ENCODE measurements at regions not wholly inside any gene's neighbourhood (a gene's known extent, or its start where the extent isn't known, plus 50 kb on each side); places are given as distances from the start of the nearest gene placed in this dataset.

DNA sequence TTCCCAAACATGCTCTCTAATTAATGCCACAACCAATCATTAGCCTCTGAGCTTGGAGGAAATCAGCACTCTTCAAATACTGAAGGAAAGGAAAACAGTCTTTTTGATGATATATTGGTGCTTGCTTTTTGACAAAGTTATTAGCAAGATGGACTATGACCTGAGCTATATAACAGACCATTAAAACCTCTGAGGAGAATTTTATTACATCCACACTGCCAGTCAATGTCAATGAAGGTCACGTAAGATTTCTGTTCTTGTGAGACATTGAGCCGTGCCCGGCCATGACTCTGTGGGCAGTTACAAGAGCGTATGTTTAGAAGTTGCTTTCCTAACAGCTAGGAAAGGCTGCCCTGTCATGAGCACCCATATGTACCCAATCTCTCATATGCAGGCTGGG is 659.0 kb downstream of the UTRN start:
- Histone ChIP-seq H2AK5ac (ENCODE audit: low read depth, low read length) (no peak overlapping the region), H3K4me2 (ENCODE audit: insufficient read depth in 1 of 2, low read depth in 2 of 2, low read length in 2 of 2) (no peak overlapping the region), H3K4ac (replicated peaks; ENCODE audit: insufficient read length, low read depth, low read length) (no peak overlapping the region), H3K56ac (replicated peaks; ENCODE audit: insufficient read length, low read depth, low read length) (no peak overlapping the region), H3K27me3 (replicated peaks in 1 of 4; ENCODE audit: control insufficient read depth in 3 of 4, extremely low read depth in 1 of 4, insufficient read depth in 3 of 4, low read length in 3 of 4) (no peaks in the 10 kb centered on the region), H3K18ac (ENCODE audit: extremely low read depth, low read length) (no peak overlapping the region), H4K20me1 (replicated peaks in 1 of 2; ENCODE audit: control insufficient read depth in 1 of 2, insufficient read depth in 2 of 2, low read length in 2 of 2) (no peaks in the 10 kb centered on the region), H4K8ac (ENCODE audit: extremely low read depth, insufficient read depth, low read length) (no peak overlapping the region), H4K5ac (ENCODE audit: insufficient read length, low read depth, low read length) (no peak overlapping the region), H3K36me3 (ENCODE audit: control insufficient read depth in 2 of 4, insufficient read depth in 4 of 4, low read length in 3 of 4) (no peaks in the 10 kb centered on the region), H2BK5ac (ENCODE audit: low read depth, low read length) (no peak overlapping the region), H2BK20ac (ENCODE audit: low read length) (no peak overlapping the region), H3K14ac (ENCODE audit: insufficient read length) (no peak overlapping the region), H3K9ac (replicated peaks in 1 of 4; ENCODE audit: extremely low read depth in 1 of 4, low read depth in 3 of 4, low read length in 3 of 4) (no peak overlapping the region), H3K4me3 (ENCODE audit: extremely low read depth in 1 of 4, insufficient read depth in 2 of 4, low read depth in 3 of 4, low read length in 4 of 4) (no peak overlapping the region), H3K79me1 (ENCODE audit: low read depth, low read length) (no peaks in the 10 kb centered on the region), H2BK12ac (ENCODE audit: low read depth, low read length) (no peak overlapping the region), H2BK120ac (replicated peaks; ENCODE audit: low read depth, low read length) (no peak overlapping the region), H3K27ac (ENCODE audit: low read depth, low read length) (no peak overlapping the region), H2AFZ (ENCODE audit: low read length) (no peak overlapping the region), H3K4me1 (replicated peaks in 1 of 4; ENCODE audit: control insufficient read depth in 3 of 4, insufficient read depth in 4 of 4, low read length in 3 of 4) (no peaks in the 10 kb centered on the region; a peak in 1 of 7 replicates), H3K79me2 (ENCODE audit: control insufficient read depth in 1 of 2, insufficient read depth in 2 of 2, low read length in 2 of 2) (no peaks in the 10 kb centered on the region), H3K23me2 (ENCODE audit: low read depth, low read length) (no peaks in the 10 kb centered on the region), H3K23ac (ENCODE audit: insufficient read length) (no peak overlapping the region), H4K91ac (replicated peaks; ENCODE audit: insufficient read length, low read length) (no peak overlapping the region), H3K9me3 (ENCODE audit: insufficient read depth in 2 of 2, low read depth in 1 of 2, low read length in 1 of 2) (no peaks in the 10 kb centered on the region), H2BK15ac (ENCODE audit: low read length) (no peak overlapping the region)
- 88% methylated on average over 4 of the region's 4 CpGs; no CpG with 5 or more reads in 1 of the 2 experiments for WGBS, 2 experiments (ENCODE audit: extremely low coverage in 1 of 2, insufficient coverage in 1 of 2, insufficient read length in 1 of 2, insufficient replicate concordance in 2 of 2, low coverage in 1 of 2, low lambda C conversion rate in 2 of 2, missing lambda C conversion rate in 1 of 2)
- ChIA-PET POLR2A (ENCODE audit: partially characterized antibody) (no interaction called here), CTCF (ENCODE audit: partially characterized antibody) (interaction anchor here (0.7 kb wide), 1 partner anchor 10 kb away, joined by 3 read pairs; no protein-coding TSS in a partner anchor)
- no peak for FAIRE-seq
- TF ChIP-seq, protein P1, sequence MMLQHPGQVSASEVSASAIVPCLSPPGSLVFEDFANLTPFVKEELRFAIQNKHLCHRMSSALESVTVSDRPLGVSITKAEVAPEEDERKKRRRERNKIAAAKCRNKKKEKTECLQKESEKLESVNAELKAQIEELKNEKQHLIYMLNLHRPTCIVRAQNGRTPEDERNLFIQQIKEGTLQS (IDR thresholded peaks at IDR 0.05; ENCODE audit: insufficient read depth, low read depth, low read length), result no peak
- TF ChIP-seq GTF2F1 (IDR thresholded peaks at IDR 0.05; ENCODE audit: borderline replicate concordance, low read depth, low read length) (no peak), PHF8 (conservative IDR thresholded peaks at IDR 0.05; ENCODE audit: low read depth, low read length) (no peak), GABPA (IDR thresholded peaks at IDR 0.05; ENCODE audit: borderline replicate concordance, insufficient read depth, low read length) (no peak), BRCA1 (IDR thresholded peaks at IDR 0.05; ENCODE audit: low read depth, low read length) (no peak), BCL11A (IDR thresholded peaks at IDR 0.05; ENCODE audit: low read depth in 2 of 2, low read length in 2 of 2) (no peak), CBX5 (IDR thresholded peaks at IDR 0.05; ENCODE audit: low read depth, low read length) (no peak), POLR2AphosphoS5 (IDR thresholded peaks at IDR 0.05; ENCODE audit: low read depth, low read length) (no peak), RAD21 (IDR thresholded peaks at IDR 0.05 in 1 of 2, conservative IDR thresholded peaks at IDR 0.05 in 1 of 2; ENCODE audit: low read depth in 2 of 2, low read length in 2 of 2) (no peak)
- DNase-seq (ENCODE audit: low read depth in 1 of 2, low spot score in 2 of 2), result no peak

Measured in H1 (cell line).